GM19240 (cell line): ENCODE measurements at regions not wholly inside any gene's neighbourhood (a gene's known extent, or its start where the extent isn't known, plus 50 kb on each side); places are given as distances from the start of the nearest gene placed in this dataset.
"Not testable (repeated sequence)": the region's sequence is repeated elsewhere in the genome, so short reads cannot be mapped to it uniquely, and the experiment has no call there.

ENCODE experiments used
- DNase-seq: peaks from one replicate; pipeline ENCODE4 v3.0.0; 2011; ENCODE audit warnings: low spot score; ENCODE audit not compliant: insufficient read length

- DNase-seq: no peak
Observed at GRCh38 chr3:87796137-87796842, 262.5 kb downstream of the CGGBP1 start.

- DNase-seq: no peak
Observed at GRCh38 chr3:87795701-87796100, 263.1 kb downstream of the CGGBP1 start.

GRCh38 chr3:87793337-87793877 lies 265.4 kb downstream of the CGGBP1 start:
- no peak for DNase-seq

- DNase-seq: no peak
Observed at GRCh38 chr3:87792534-87793336, 266.1 kb downstream of the CGGBP1 start, which contains the start of gene HTR1F. HTR1F (plus strand) TSS chr3:87792706.

- DNase-seq: no peak
Observed at GRCh38 chr3:87792198-87792533, 266.6 kb downstream of the CGGBP1 start.

GRCh38 chr3:87791248-87792027 lies 267.4 kb downstream of the CGGBP1 start:
- DNase-seq: no peak

- not testable (repeated sequence) for DNase-seq
Observed at GRCh38 chr3:87789049-87789448, 269.8 kb downstream of the CGGBP1 start.

GRCh38 chr3:87788516-87788915 lies 270.3 kb downstream of the CGGBP1 start:
- DNase-seq: no peak

- no peak for DNase-seq
Observed at GRCh38 chr3:87780811-87781210, 278.0 kb downstream of the CGGBP1 start.

GRCh38 chr3:87778876-87779275 lies 279.9 kb downstream of the CGGBP1 start:
- no peak for DNase-seq

GRCh38 chr3:87771337-87772192 lies 287.2 kb downstream of the CGGBP1 start:
- no peak for DNase-seq

GRCh38 chr3:87766721-87767120 lies 292.1 kb downstream of the CGGBP1 start:
- DNase-seq: no peak

GRCh38 chr3:87765256-87765655 lies 293.5 kb downstream of the CGGBP1 start:
- no peak for DNase-seq

- no peak for DNase-seq
Observed at GRCh38 chr3:87761795-87762194, 297.0 kb downstream of the CGGBP1 start.

GRCh38 chr3:87761341-87761740 lies 297.5 kb downstream of the CGGBP1 start:
- DNase-seq: no peak

- DNase-seq: no peak
Observed at GRCh38 chr3:87756616-87757015, 302.2 kb downstream of the CGGBP1 start.

GRCh38 chr3:87755852-87756251 lies 303.0 kb downstream of the CGGBP1 start:
- no peak for DNase-seq

- DNase-seq: no peak
Observed at GRCh38 chr3:87742250-87742649, 316.6 kb downstream of the CGGBP1 start.

- not testable (repeated sequence) for DNase-seq
Observed at GRCh38 chr3:87740894-87741293, 317.9 kb downstream of the CGGBP1 start.

GRCh38 chr3:87737817-87738216 lies 321.0 kb downstream of the CGGBP1 start:
- DNase-seq: not testable (repeated sequence)
